ENCODE measurements at regions not wholly inside any gene's neighbourhood (a gene's known extent, or its start where the extent isn't known, plus 50 kb on each side); places are given as distances from the start of the nearest gene placed in this dataset.

- no peak for TF ChIP-seq CTCF (IDR thresholded peaks at IDR 0.05)
- DNase-seq (ENCODE audit: low spot score) (no peak), ATAC-seq (ENCODE audit: low FRiP score) (no peak)
Observed at GRCh38 chr12:38159591-38160317, 156.8 kb upstream of the ALG10B start.

- TF ChIP-seq CTCF (IDR thresholded peaks at IDR 0.05): no peak
- DNase-seq (ENCODE audit: low spot score): no peak
- no peak for ATAC-seq (ENCODE audit: low FRiP score)
Observed at GRCh38 chr12:38160318-38161122, 156.1 kb upstream of the ALG10B start.

GRCh38 chr12:38161123-38162000 is 155.2 kb upstream of the ALG10B start:
- TF ChIP-seq CTCF (IDR thresholded peaks at IDR 0.05): no peak
- DNase-seq (ENCODE audit: low spot score): no peak
- ATAC-seq (ENCODE audit: low FRiP score): no peak

GRCh38 chr12:38162013-38162412 is 154.6 kb upstream of the ALG10B start:
- ATAC-seq (ENCODE audit: low FRiP score): no peak
- no peak for TF ChIP-seq CTCF (IDR thresholded peaks at IDR 0.05)
- no peak for DNase-seq (ENCODE audit: low spot score)

GRCh38 chr12:38162708-38163441 is 153.7 kb upstream of the ALG10B start:
- DNase-seq (ENCODE audit: low spot score): no peak
- TF ChIP-seq CTCF (IDR thresholded peaks at IDR 0.05): no peak
- ATAC-seq (ENCODE audit: low FRiP score): no peak

GRCh38 chr12:38163442-38163801 is 153.2 kb upstream of the ALG10B start:
- no peak for TF ChIP-seq CTCF (IDR thresholded peaks at IDR 0.05)
- no peak for DNase-seq (ENCODE audit: low spot score)
- no peak for ATAC-seq (ENCODE audit: low FRiP score)
